Activated CD4-positive, CD25-positive, alpha-beta regulatory T cell treated with anti-CD3 and anti-CD28 coated beads, Interleukin-2, amount 50 U/mL, for 24 hours (primary cell): ENCODE measurements at regions not wholly inside any gene's neighbourhood (a gene's known extent, or its start where the extent isn't known, plus 50 kb on each side); places are given as distances from the start of the nearest gene placed in this dataset.
"Not testable (repeated sequence)": the region's sequence is repeated elsewhere in the genome, so short reads cannot be mapped to it uniquely, and the experiment has no call there.

Source experiments
- ATAC-seq, 2 donors: fragments of 150-1000 bp; cut with Tn5 transposase; one replicate each; pipeline ENCODE4 v1.10.0; 2021; ENCODE audit warnings: mild to moderate bottlenecking in 1 of 2, moderate library complexity in 1 of 2

DNA sequence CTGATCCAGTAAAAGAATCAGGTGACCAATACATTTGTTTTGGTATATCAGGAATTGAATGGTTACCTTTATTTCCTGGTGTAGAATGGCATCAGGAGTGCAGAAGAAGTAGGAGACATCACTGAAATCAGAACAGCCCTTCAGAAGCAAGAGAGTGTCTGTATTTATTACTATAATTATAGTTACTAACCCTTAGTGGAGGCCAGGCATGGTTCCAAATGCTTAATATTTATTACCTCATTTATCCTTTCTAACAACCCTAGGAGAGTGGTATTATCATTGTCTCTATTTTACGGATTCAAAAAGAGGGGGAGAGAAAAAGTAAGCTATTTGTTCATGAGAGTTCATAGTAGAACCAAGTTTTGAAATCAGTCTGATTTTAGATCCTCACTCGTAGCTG is 1292.9 kb downstream of the PCDH9 start:
- no peak for ATAC-seq

DNA sequence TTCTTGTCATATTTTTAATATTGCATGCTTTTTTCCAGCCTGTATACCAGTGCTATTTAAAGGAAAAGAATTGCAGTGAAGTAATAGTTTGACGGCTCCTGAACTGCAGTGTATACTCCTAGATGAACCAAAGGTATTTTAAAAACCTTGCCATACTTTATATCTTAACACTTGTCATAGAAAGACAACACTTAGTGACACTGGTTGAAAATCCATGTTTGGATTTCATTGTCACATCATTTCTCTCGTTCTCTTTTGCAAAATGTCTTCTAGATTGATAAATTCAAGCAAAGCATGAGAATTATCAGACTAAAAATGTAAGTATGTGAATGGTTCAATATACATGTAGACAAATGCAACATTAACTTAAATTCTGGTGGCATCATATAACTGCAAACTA is 1293.9 kb downstream of the PCDH9 start:
- ATAC-seq: no peak

DNA sequence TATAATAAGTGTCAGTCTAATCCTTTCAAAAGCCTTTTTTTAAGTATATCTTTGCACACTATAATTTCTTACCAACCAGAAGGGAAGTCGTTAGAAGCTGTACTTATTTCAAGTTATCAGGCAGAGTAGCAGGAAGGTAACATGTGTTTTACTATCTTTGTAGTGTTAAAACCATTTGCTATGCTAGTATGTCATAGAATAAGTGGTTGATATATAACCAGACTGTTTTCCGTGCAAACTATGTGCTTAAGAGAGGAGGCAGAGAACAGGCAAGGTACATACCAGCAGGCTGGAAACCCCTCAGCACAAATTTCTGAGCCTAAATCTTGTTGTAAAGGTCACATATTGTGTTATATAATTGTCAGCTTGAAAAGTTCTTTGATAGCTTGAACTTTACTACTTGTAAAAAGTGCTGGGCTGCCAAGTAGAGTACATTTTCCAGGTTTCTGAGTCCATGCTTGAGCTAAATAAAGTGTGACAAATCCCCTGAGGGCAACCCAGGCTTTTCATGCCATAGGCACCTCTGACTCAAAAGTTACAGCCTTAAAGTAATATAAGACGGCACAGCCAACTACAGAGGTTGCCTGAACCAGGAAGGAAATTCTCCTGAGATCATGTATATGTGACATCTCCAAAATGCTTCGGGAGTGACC is 1297.4 kb downstream of the PCDH9 start:
- no peak for ATAC-seq

DNA sequence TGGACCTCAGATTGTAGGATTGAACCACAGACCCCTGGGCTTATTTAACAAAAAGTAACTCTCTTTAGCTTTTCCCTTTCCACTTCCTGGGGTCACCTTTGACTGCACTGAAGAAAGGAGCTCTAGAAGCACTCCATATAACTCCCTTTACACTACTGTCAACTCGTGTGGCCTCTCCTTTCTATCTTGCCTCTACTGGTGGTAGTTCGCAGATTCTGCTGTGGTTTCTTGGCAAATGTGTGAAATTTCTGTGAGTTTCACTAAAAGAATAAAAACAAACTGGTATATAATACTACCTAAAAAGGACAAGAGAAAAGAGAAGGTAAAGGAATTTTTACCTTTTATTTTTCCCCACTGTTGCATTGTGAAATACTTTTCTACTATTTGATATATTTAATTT is 1298.1 kb downstream of the PCDH9 start:
- no peak for ATAC-seq

DNA sequence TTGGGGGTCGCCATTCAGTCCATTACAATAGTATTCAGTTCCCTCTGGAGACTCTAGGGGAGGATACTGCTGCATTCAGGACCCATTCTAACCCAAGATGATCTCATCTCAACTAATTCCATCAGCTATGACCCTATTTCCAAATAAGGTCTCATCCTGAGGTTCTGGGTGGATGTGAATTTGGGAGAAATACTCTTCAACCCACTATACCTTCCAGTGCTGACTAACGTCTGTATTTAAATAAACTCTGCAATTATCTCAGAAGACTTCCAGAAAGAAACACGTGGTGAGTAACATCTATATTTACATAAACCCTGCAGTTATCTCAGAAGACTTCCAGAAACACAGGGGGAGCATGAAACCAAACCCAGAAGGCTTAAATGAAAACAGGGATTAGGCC is 1300.7 kb downstream of the PCDH9 start:
- ATAC-seq: no peak

DNA sequence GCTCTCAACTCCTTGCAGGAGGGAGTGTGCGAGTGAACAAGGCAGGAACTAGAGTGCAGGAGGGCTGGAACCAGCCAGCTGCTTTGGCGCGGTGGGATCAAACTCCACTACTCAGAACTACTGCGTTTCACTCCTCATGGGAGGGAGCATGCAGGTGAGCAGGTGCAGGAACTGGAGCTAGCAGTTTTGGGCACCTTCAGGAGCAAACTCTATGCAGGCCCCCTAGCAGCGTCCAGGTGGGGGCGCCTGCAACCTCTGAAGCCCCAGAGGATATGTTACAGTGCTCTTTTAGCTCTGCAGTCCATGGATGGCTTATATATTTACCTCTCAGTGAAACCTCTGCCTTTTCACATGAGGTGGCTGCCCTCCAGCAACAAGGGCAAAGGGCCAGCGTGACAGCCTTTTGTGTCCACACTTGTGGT is 1303.4 kb downstream of the PCDH9 start:
- ATAC-seq: no peak

DNA sequence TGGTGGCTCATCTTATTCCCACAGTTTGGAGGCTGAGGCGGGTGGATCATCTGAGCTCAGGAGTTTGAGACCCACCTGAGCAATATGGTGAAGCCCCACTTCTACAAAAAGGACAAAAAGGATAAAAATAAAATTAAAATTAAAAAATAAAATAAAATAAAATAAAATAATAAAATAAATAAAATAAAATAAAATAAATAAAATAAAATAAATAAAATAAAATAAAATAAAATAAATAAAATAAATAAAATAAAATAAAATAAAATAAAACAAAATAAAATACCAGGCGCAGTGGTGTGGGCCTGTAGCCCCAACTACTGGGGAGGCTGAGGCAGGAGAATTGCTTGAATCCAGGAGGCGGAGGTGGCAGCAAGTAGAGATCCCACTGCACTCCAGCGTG is 1307.3 kb downstream of the PCDH9 start:
- not testable (repeated sequence) for ATAC-seq

DNA sequence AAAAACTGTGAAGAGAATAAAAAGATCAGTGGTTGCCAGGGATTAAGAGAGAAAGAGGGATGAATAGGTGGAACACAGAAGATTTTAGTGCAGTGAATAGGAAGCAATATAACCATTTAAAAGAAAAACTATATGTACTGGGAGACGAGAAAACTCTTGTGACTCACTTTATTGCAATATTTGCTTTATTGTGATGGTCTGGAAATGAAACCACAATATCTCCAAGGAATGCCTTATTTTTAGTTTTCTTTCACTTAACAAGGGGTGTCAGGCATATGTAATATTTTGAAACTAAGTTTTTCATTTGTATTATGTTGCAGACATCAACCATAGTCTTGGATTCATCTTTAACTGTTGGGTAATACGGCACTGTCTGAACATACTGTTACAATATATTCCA is 1308.2 kb downstream of the PCDH9 start:
- ATAC-seq: no peak

DNA sequence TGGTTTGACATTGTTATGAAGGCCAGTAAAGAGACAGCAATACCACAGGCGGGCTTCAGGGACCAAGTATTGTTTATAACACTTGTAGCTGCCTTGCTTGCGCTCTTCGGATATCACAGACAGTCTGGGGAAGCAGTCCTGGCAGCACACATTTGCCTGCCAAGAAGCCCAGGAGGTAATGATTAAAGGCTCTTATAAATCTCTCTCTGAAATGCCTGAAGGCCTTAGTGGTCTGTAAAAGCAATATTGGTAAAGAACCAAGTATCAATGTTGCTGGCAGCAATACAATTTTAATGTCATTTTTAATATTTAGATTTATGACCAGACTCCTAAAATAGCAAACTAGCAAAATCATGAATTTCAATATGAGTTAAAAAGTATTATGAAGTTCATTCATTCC is 1312.4 kb downstream of the PCDH9 start:
- no peak for ATAC-seq

DNA sequence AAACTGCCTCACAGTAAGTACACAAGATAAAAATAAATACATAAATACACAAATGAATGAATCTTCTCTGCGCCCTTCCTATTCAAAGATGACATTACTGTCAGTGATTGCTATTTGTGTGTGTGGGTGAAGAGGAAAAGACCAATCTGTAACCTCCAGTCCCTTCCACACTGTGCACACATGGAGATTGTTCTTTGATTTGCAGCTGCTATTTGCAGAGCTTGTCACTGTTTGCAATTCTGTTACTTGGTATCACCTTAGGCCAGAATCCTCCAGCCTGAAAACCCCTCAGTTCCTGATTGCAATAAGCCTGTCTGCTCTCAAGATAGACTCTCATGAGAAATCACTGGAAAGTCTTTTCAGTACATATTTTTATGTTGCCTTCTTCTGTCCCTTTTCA is 1314.9 kb downstream of the PCDH9 start:
- ATAC-seq: no peak

DNA sequence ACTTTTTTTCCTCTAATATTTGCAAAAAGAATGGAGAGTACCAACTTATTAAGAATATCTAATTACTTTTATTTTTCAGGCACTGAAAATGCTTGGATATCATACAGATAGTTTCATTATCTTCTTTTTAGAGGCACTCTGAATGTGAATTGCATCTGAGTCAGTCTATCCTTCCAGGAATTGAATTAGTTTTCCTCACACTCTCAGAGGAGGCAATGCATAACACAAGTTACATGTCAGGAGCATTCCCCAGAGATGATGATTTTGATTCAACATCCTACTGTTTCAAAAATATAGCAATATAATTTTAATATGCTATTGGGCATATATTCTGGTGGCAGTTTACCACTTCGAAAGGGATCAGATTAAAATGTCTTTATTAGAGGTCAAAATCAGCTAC is 1315.4 kb downstream of the PCDH9 start:
- no peak for ATAC-seq

DNA sequence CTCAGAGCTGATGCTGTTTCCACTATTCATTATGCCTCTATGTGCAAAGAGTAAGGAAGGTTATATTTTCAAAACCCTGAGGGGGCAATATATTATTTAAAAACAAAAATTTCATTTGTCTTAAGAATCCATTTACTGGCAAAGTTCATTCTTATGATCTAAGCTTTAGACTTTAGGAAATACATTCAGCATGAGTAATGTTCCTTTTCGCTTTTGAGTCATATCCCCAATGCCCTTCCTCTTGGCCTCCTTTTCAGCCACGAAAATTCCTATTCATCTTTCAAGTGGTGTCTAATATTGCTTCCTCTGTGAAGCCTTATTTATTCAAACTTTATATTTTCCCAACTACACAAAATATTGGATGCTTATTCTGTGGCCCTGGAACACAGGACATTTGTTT is 1317.0 kb downstream of the PCDH9 start:
- ATAC-seq: no peak

DNA sequence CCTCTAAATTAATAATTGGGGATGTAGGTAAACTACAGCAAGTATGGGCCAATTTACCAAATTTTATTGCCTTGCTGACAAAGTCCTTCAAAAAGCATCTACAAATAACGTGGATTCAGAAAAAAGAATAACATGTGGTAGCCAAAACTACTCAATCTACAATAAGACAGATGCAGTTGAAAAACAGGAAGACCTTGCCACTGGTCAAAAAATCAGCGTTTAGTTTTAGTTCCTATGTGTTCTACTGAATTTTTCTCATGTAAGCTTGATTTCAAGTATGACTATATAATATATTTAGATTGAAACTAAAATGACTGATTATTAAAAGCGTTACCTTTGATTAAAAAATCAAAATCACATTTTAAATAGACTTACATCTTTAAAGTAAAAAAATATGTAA is 1317.6 kb downstream of the PCDH9 start:
- no peak for ATAC-seq

DNA sequence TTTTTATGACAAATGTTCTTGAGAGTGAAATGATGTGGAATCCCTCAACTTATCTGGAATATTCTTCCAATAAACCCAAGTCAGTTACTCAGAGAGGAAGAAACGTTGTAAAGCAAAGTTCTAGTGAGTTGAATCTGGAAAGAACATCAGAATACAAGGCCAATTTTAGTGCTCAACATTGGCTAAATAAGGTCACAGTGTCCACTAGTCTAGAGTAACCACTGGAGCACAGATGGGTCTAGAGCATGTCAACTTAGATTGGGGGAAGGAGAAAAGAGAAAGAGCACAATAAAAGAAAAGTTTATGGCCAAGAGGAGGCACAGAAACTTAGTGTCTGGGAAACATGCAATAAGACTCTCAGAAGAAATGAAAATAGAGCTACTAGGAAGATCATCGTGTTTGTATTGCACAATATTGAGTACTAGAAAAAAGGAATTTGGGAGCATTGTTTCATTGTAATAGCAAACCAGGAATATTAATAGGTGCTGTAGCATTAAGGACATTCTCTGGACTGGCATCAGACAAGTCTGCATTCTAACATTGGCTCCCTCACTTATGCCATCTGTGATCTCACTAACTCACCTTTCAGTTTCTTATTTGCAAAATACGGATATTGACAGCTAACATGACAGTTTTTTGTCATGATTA is 1318.5 kb downstream of the PCDH9 start:
- no peak for ATAC-seq

DNA sequence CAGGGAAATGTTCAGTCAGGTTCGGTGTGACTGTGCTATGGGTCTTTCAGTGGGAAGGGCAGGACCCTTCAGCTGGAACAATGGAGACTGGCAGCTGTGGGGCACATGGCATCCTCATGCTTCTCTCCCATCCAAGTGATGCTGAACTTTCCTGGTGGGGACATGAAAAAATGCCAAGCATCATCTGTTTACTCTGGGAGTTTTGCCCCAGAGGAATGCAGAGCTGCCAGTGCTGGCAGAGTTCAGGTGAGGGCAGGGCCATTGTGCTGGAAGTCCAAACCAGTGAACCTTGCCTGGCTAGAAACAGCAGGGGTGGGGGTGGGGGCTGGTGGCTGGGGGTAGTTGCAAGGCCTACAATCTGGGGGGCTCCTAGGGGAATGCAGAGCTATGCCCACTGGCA is 1320.6 kb downstream of the PCDH9 start:
- ATAC-seq: no peak

DNA sequence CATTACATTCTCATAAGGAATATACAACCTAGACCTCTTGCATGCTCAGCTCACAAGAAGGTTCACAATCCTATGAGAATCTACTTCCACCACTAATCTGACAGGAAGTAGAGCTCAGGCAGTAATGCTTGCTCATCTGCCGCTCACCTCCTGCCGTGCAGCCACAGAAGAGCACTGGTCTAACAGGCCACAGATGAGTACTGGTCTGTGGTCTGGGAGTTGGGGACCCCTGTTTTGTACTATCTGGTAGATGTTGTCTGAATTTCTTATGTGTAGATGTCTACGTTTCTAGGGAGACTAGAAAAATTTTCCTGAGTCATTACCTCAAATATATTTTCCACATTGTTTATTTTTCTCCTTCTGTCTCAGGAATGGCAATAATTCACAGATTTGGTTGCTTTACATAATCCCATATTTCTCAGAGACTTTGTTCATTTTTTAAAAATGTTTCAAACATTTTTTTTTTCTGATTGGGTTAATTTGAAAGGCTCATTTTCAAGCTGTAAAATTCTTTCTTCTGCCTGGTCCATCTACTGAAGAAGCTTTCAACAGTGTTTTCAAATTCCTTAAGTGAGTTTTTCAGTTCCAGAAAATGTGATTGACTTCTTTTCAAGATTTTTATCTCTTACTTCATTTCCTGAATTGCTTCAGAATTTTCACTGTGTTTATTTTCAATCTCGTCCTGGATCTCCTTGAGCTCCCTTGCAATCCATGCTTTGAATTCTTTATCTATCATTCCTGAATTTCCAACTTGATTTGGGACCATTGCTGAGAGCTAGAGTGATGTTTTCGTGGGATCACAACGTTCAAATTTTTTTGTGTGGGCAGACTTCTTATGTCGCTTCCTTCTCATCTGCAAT is 1322.2 kb downstream of the PCDH9 start:
- ATAC-seq: no peak

DNA sequence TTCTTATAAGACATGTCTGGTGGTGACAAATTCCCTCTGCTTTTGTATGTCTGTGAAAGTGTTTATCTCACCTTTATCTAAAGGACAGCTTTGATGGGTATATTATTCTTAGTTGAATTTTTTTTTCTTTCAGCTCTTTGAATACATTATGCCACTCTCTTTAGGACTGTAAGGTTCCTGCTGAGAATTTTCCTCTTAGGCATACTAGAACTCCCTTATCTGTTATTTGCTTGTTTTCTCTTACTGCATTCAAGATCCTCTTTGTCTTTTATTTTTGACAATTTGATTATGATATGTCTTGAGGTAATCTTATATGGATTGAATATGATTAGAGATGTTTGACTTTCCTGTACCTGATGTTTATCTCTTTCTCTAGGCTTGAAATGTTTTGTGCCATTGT is 1328.4 kb downstream of the PCDH9 start:
- ATAC-seq: no peak

DNA sequence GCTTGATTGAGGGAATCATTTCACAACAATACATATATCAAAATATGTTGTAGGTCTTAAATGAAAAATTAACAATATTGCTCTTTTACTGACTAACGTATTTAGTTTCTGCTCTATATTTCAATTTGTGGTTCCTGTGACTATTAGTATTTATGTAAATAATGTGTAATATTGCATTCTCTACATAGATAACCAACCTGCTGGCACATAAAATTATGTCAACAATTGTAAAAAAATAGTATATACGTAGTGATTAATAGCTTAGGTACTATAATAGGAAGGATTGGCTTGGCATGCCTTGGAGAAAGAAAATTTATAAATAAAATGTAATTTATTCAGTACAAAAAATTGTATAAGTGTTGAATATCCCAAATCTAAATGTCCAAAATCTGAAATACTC is 1336.1 kb downstream of the PCDH9 start:
- ATAC-seq: no peak

DNA sequence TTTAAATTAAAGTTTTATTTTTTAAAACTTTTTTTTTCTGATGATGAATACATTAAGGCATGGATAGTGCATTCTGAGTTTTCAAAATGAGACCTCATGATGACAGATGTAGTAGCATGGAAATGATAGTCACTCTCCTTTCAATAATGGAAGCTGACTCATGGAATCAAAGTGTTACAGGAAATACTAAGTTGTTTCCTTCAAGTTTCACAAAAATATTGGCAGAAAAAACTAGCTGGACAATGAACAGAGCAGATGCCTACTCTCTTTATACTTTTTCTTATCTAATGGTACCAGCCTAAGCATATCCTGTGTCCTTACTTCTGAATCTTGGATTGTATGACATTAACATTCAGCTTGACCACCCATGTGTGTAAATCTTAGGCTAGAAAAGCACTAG is 1337.3 kb downstream of the PCDH9 start:
- ATAC-seq: no peak

DNA sequence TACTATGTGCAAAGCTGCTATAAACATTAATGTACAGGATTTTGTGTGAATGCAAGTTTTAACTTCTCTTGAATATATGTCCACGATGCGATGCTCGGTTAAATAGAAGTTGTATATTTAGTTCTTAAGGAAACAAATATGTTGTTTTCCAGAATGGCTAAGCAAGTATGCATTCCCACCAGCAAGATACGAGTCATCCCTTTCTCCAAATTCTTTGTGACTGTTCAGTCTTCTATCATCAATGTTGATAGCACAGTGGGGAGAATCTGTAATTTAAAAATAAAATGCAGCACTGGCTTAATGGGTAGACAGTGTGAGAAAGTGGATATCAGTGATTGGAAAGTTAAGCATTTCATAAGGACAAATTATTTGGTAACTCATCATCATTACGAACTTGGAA is 1340.8 kb downstream of the PCDH9 start:
- ATAC-seq: no peak

DNA sequence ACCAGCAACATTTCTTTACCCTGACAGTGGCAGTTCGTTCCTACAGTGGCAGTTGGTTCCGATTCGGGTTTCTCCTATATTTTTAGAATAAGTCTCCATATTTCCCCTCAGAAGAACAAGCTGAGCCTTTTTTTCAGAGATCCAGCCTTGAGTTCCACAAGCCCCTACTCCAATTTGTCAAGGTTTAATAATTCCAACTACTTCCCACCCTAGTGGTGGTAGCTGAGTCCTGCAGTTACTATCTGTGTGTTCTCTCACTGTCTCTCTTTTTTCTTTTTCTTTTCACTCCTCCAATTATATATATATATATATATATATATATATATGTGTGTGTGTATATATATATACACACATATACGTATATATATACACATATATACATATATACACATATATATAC is 1347.3 kb downstream of the PCDH9 start:
- no peak for ATAC-seq

DNA sequence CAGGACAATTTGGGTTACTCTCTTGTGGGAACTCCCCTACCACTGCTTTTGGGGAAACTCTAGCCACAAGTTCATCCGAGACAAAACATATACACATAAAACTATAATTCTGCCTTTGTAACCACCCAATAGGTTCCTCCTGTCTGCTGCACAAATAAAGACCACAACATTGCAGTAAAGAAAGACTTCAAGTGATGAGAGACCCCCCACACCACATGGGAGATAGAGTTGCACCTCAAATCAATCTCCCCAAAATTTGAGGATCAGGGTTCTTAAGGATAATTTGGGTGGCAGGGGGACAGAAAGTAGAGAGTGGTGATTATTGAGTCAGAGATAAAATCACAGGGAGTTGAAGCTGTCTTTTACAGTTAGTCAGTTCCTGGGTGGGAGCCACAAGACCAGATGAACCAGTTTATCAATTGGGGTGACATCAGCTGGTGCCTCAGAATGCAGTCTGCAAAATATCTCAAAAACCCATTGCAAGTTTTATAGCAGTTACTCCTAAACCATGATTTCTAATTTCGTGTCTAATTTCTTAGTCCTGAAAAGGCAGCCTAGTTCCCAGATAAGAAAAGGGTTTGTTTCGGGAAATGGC is 1348.5 kb downstream of the PCDH9 start:
- ATAC-seq: no peak

DNA sequence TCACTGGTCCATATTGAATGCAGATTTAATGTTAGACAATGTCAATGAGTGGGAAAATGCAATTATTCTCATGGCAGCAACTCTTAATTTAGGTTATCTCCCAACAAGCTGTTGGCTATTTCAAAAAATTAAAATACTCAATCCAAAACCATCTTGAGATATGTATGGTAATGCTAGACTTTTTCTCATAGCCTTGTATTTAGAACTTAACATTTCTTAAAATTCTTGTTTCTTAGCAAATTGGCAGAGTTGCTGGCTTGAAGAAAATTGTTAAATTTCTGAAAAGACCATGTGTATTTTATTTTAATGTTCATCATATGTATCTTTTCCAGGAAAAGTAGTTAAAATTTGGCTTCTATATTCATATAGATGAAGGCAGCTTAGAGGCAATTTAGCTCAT is 1355.1 kb downstream of the PCDH9 start:
- ATAC-seq: no peak

DNA sequence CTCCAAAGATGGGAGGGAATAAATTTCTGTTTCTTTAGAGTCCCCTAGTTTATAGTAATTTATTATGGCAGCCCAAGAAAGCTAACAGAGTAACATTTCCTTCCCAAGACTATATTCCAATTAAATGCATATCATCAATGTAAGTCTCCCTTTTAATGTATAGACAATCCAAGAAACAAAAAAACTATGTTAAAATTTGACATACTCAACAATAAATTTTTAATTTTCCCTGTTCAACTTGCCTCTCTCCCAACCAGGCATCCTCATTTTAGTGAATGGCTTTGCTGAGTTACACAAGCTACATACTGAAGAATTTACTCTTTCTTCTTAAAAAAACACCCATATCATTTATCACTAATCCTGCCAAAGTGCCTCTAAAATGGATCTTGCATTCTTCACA is 1357.7 kb downstream of the PCDH9 start:
- ATAC-seq: no peak
